Activated CD4-positive, alpha-beta T cell treated with anti-CD3 and anti-CD28 coated beads, Interleukin-2, amount 50 U/mL, for 4 hours (primary cell): ENCODE measurements at regions not wholly inside any gene's neighbourhood (a gene's known extent, or its start where the extent isn't known, plus 50 kb on each side); places are given as distances from the start of the nearest gene placed in this dataset.

Experiments used
- DNase-seq, 2 experiments: peaks; one replicate each; pipeline ENCODE4 v3.0.0-alpha.2; 2020

GRCh38 chr17:73936908-73937627, 266.4 kb upstream of the RPL38 start:
- no peak for DNase-seq

GRCh38 chr17:73938706-73939105, 264.8 kb upstream of the RPL38 start:
- DNase-seq, result no peak

GRCh38 chr17:73939806-73940205, 263.7 kb upstream of the RPL38 start:
- DNase-seq, result no peak

DNA sequence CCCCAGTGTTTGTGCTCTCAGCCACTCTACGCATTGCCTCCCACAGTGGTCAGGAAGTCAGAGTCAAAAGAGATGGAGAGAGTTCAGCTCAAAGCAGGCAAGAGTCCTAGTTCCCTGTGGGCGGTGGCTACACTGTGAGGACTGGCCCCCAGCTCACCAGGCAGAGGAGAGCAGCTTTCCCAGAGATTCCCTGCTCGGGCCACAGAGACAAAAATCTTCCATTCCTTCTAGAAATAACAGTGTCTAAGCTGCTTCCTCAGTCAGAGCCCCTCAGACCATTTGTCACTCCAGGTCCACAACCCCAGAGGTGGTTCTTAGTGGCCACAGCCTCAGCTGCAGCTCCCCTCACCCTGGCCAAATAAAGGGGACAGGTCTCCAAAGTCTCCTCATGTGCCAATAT, 263.0 kb upstream of the RPL38 start:
- DNase-seq, result no peak

DNA sequence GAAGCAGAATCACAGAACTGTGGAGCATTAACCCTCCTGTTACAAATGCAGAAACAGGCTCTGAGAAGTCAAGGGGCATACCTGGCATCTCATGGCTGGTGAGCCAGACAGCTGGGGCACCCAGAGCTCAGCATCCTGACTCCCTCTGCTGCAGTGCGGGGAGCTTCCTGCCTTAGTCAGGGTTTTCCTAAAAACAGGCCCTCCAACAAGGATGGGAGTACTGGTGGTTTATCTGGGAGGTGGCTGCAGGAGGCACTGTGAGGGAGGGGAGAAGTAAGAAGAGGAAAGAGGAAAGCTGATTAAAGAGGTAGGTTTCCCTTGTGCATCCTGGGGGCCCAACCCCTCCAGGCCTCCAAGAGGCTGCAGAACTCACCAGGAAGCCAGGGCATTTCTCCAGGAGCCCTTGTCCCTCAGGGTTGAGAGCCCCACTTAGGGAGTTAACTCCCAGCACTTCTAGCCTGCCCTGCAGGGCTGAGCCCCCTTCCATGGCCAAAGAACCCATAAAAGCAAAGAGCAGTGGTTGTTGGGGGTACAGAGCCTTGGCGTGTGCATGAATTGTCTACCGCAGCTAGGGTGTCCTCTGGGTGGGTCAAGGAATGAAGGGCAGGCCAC, 261.5 kb upstream of the RPL38 start:
- no peak for DNase-seq

- DNase-seq, result no peak
These were observed 260.6 kb upstream of the RPL38 start for GRCh38 chr17:73942703-73943415.

GRCh38 chr17:73943416-73944110, 259.9 kb upstream of the RPL38 start:
- no peak for DNase-seq

- DNase-seq, result no peak
These were observed 259.1 kb upstream of the RPL38 start for GRCh38 chr17:73944366-73944765.

DNA sequence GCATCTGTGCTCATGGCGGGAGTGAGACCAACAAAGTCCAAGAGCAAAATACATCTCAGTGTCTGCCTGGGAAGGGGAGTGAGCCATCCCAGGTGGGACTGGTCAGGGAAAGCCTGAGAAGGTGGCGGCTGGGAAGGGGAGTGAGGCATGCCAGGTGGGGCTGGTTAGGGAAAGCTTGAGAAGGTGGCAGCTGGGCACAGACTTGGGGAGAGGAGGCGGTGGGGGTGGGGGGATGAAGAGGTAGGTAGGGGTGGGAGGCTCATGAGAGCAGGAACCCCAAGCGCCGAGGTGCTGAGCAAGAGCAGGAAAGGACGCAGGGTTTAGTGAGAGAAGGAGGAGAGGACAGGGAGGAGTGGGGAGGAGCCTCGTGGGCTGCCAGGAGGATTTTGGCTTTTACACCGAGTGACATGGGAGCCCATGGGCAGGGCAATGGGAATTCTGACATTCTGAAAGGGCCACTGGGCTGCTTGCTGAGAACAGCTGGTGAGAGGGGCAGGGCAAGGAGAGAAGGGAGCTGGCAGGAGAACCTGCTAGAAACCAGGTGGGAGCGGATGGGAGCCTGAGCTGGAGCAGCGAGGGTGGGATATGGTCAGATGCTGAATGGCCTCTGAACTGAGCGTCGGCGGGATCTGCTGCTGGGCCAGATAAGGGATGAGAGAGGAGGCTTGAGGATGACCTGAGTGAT, 256.1 kb upstream of the RPL38 start:
- DNase-seq, result no peak

DNA sequence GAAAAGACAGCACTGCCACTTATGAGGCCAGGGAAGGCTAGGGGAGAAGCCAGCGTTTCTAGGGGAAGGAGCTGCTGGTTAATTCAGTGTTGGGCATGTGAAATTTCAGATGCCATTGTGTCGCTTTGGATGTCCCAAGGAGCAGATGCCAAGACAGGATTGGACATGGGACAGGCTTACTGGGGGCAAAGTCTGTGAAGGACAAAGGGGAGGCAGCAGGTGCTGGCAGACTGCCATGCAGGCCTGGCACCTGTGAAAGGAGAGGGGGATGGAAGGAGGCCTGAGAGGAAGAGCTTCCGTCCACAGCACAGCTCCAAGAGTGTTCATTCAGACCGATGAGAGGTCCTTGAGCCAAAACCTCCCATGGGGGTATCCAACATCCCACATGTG, 255.5 kb upstream of the RPL38 start:
- DNase-seq, result no peak

GRCh38 chr17:73949903-73950592, 253.4 kb upstream of the RPL38 start:
- DNase-seq, result no peak

- DNase-seq, result no peak
These were observed 252.9 kb upstream of the RPL38 start for GRCh38 chr17:73950593-73950914.

DNA sequence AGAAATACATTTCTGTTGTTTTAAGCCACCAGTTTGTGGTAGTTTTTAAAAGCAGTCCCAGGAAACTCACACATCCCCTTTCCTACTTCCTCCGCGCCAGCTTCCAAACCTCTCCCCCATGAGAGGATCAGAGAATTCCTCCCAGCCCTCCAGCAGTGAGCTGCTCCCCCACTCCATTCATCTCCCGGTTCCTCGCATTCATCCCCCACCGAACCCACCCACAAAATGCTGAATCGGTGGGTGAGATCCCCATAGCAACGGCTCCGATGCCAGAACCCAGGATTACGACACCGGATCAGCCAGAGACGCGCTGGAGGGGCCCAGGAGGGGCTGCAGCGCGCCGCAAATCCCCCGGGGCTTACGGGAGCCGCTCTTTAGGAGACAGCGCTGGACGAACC, 251.4 kb upstream of the RPL38 start:
- no peak for DNase-seq

GRCh38 chr17:73952480-73953205, 250.8 kb upstream of the RPL38 start:
- DNase-seq, result peak; percentile 4 to 6

DNA sequence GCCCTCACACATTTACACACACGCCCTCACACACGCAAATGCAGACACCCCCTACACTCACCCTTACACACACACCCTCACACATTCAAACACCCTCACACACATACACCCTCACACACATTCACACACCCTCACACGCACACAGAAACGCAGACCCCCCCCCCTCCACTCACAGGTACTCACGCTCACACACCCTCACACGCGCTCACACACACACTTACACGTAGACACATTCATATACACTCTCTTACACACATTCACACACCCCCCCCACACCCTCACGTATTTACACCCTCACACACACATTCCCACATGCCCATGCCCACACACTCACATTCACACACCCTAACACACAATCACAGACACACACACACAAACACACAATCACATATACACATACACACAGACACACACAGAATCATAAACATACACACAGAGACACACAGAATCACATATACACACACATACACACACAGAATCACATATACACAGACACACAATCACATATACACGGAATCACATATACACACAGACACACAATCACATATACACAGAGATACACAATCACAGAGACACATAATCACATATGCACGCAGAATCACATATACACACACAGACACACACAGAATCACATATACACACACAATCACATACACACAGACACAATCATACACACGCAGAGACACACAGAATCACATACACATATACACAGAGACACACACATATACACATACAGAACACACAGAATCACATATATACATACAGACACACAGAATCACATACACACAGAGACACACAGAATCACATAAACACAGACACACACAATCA, 250.1 kb upstream of the RPL38 start:
- DNase-seq, result no peak

DNA sequence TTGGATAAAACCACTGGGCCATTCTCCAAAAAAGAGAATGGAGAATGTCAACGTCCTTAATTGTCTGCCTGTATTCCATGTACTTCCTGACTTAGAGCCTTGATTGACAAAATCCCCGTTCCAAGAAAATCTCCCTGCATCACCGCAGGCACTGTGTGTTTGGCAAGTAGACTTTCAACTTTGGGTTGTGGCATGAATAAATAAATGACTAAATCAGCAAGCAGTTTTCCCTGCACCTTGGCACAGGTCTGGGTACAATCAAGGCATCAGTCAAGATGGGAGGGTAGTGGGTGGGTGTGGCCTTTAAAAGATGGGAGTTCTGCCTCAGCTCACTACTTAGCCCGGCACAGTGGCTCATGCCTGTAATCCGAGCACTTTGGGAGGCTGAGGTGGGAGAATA, 248.5 kb upstream of the RPL38 start:
- no peak for DNase-seq

DNA sequence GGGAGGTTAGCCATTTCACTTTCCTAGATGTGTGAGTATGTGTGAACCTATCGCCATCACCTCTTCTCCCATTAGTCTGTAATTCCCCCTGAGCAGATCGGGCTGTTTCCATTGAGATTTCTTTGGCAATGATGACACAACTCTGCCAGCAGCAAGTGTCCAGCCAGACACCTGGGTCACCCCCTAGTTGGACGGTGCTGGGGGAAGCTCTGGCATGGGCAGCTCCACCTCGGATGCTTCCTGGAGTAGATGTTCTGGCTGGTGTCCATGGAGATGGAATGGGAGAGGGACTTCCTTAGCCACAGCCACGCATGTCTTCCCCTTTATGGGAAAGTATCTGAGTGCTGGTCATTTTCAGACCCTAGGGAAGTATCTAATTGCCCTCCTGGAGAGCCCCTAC, 247.9 kb upstream of the RPL38 start:
- no peak for DNase-seq

DNA sequence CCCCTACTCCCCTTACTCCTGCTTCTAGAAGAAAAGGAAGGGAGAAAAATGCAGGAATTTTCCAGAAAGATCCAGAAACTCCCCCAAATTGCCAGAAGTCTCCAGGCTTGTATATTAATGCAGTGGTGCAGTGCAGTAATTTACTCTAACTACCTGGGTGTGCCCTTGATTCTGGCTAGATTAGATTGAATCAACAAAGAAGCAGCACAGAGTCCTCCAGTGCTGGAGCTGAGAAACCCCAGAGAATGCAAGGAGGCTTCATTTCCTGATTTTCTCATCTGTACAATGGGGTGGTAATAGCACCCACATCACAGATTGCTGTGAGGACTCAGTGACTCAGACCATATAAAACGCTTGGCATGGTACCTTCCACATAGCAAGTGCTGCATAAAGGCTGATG, 247.3 kb upstream of the RPL38 start:
- no peak for DNase-seq

DNA sequence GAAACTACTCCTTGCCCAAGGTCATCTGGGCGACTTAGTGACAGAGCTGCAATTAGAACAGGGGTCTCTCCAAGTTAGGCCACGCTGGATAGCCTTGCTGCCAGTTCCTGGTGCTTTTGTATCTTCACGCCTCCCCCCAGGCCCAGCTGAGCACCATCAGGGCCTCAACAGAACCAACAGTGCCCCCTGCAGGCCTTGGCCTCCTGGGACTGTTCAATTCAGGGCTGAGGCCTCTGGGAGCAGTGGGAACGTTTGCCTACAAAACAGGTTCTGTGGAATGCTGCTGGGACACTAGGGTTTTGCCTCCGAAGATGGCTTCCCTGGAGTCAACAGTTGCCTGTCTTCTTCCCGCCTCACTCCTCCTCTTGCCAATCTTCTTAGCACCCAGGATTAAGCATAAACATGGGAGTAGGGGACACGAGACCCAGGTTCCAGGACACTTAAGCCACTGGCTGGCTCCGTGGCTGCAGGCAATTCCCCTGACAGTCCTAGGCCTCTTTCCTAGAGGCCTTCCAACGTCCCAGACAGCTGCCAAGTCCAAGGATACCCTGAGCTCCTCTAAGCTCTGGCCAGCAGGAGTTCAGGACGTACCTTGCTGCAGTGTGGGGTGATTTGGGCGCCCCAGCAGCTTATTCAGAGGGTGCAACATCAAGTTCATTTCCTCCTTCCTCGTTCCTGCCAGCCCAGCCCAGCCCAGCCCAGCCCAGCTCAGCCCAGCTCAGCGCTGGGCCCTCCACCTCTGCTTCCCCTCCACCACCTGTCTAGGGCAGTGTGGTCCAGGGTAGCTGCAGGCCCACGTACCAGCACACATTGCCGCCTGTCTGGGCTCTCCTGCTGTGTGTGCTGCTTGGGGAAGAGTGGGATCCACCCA, 246.6 kb upstream of the RPL38 start:
- DNase-seq, result peak; percentile 33 to 45

DNA sequence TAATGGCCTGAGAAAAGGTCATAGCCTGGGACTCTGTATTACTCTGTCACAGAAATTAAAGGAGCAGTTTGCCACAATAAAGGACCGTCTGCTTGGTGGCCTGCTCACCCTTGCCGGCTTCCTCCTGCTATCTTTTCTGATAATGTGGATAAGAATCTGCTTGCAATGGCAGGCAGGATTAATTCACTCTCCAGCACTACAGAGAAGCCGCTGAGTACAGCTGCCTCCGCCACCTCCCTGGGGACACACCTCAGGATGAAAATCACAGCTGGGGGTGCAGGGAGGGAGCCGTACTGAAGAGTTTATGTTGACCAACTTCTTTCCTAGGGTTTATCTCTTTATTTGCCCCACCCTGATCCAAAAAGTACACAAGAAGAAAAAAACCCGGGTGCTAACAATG, 245.9 kb upstream of the RPL38 start:
- no peak for DNase-seq
